CD4-positive, alpha-beta memory T cell (primary cell): ENCODE measurements at regions not wholly inside any gene's neighbourhood (a gene's known extent, or its start where the extent isn't known, plus 50 kb on each side); places are given as distances from the start of the nearest gene placed in this dataset.

Source experiments
- CTCF ChIA-PET: fragments of 350-600 bp; sonication (Branson Sonifier 250); formaldehyde crosslinking; loops from one replicate; lab custom pipeline; 2021; ENCODE audit warnings: inconsistent platforms; ENCODE audit not compliant: partially characterized antibody; lab: Charles Lee
- POLR2A ChIA-PET: fragments of 350-600 bp; sonication (Branson Sonifier 250); formaldehyde crosslinking; loops from one replicate; lab custom pipeline; 2021; ENCODE audit not compliant: partially characterized antibody; lab: Charles Lee
- DNase-seq, 5 donors: peaks; one replicate each; pipeline versions ENCODE4 v3.0.0 to v3.0.0-alpha.2; 2020 to 2022; ENCODE audit warnings: mixed read lengths in 1 of 5
- H3K27ac ChIP-seq: one replicate; pipeline ENCODE4 v1.7.0; 2013; ENCODE audit warnings: low read depth, low read length
- H3K27me3 ChIP-seq: 2 replicates; pipeline ENCODE4 v1.7.0; 2013; ENCODE audit warnings: mild to moderate bottlenecking, low read length, moderate library complexity; ENCODE audit not compliant: insufficient read depth
- H3K36me3 ChIP-seq: 2 replicates; pipeline ENCODE4 v1.7.0; 2013; ENCODE audit warnings: mild to moderate bottlenecking, low read length, moderate library complexity; ENCODE audit not compliant: insufficient read depth
- H3K4me1 ChIP-seq: 2 replicates; pipeline ENCODE4 v1.7.0; 2013; ENCODE audit warnings: mild to moderate bottlenecking, low read length, moderate library complexity; ENCODE audit not compliant: insufficient read depth
- H3K4me3 ChIP-seq, 2 donors: one replicate each; pipeline ENCODE4 v1.7.0; 2013; ENCODE audit warnings: low read length in 2 of 2, mild to moderate bottlenecking in 1 of 2
- H3K9me3 ChIP-seq, 2 donors: one replicate each; pipeline ENCODE4 v1.7.0; 2013; ENCODE audit warnings: low read length in 2 of 2, control low read depth in 1 of 2; ENCODE audit not compliant: control insufficient read depth in 1 of 2
- H3K27ac Mint-ChIP-seq, 7 donors: one replicate each; pipeline ENCODE4 v1.8.0; 2020 to 2021; ENCODE audit warnings: mixed read lengths in 7 of 7, mild to moderate bottlenecking in 6 of 7, inconsistent platforms in 3 of 7, moderate library complexity in 3 of 7
- H3K27me3 Mint-ChIP-seq, 2 donors: one replicate each; pipeline ENCODE4 v1.8.0; 2020 to 2021; ENCODE audit warnings: mixed read lengths in 2 of 2
- H3K36me3 Mint-ChIP-seq, 2 donors: one replicate each; pipeline ENCODE4 v1.8.0; 2020 to 2021; ENCODE audit warnings: mixed read lengths in 2 of 2, inconsistent platforms in 1 of 2, mild to moderate bottlenecking in 1 of 2
- H3K4me1 Mint-ChIP-seq, 4 donors: one replicate each; pipeline ENCODE4 v1.8.0; 2020 to 2021; ENCODE audit warnings: mixed read lengths in 4 of 4, mild to moderate bottlenecking in 1 of 4
- H3K4me3 Mint-ChIP-seq, 8 donors: one replicate each; pipeline ENCODE4 v1.8.0; 2020 to 2021; ENCODE audit warnings: mixed read lengths in 8 of 8, mild to moderate bottlenecking in 7 of 8, moderate library complexity in 6 of 8, inconsistent platforms in 3 of 8
- H3K9me3 Mint-ChIP-seq, 8 donors: one replicate each; pipeline ENCODE4 v1.8.0; 2020 to 2021; ENCODE audit warnings: mixed read lengths in 8 of 8, mild to moderate bottlenecking in 5 of 8, inconsistent platforms in 3 of 8, moderate library complexity in 1 of 8
- intact Hi-C: fragments of 100-400 bp; cut with micrococcal nuclease; formaldehyde crosslinking; loops from one replicate; pipeline ENCODE4 v1.15.1; 2023

- no peaks in the 10 kb centered on the region for H3K27me3 ChIP-seq
- CTCF ChIA-PET, result no interaction called here
- POLR2A ChIA-PET, result no interaction called here
Measured at GRCh38 chr10:78414380-78414779, 380.7 kb downstream of the RPS24 start.

GRCh38 chr10:78415111-78415510 lies 381.4 kb downstream of the RPS24 start:
- intact Hi-C loops, result no loop called here
- ChIA-PET POLR2A (no interaction called here), CTCF (no interaction called here)
- no peaks in the 10 kb centered on the region for H3K27me3 ChIP-seq
- H3K4me3 ChIP-seq, result no peak overlapping the region
- no peak overlapping the region for H3K27ac Mint-ChIP-seq
- DNase-seq, result no peak
- H3K9me3 ChIP-seq, result no peaks in the 10 kb centered on the region
- H3K4me1 Mint-ChIP-seq, result no peaks in the 10 kb centered on the region
- peaks cover 0 to 2% (median 0%) of the 10 kb centered on the region in 8 donors for H3K9me3 Mint-ChIP-seq
- no peak overlapping the region for H3K27ac ChIP-seq
- H3K27me3 Mint-ChIP-seq, result peaks cover 1 to 8% of the 10 kb centered on the region in 2 donors
- H3K36me3 Mint-ChIP-seq, result no peaks in the 10 kb centered on the region
- H3K4me1 ChIP-seq, result no peaks in the 10 kb centered on the region
- H3K36me3 ChIP-seq, result no peaks in the 10 kb centered on the region
- H3K4me3 Mint-ChIP-seq, result no peak overlapping the region

More at GRCh38 chr10:78414380-78414779, 380.7 kb downstream of the RPS24 start:
- peaks cover 1 to 4% of the 10 kb centered on the region in 2 donors for H3K27me3 Mint-ChIP-seq
- peaks cover 0 to 2% (median 0%) of the 10 kb centered on the region in 8 donors for H3K9me3 Mint-ChIP-seq
- no peak for DNase-seq
- Histone ChIP-seq H3K4me1 (no peaks in the 10 kb centered on the region), H3K36me3 (no peaks in the 10 kb centered on the region), H3K27ac (no peak overlapping the region), H3K4me3 (no peak overlapping the region), H3K9me3 (no peaks in the 10 kb centered on the region)
- no peak overlapping the region for H3K4me3 Mint-ChIP-seq
- intact Hi-C loops, result no loop called here
- H3K36me3 Mint-ChIP-seq, result no peaks in the 10 kb centered on the region
- H3K4me1 Mint-ChIP-seq, result no peaks in the 10 kb centered on the region
- H3K27ac Mint-ChIP-seq, result no peak overlapping the region

GRCh38 chr10:78416031-78417011 lies 382.7 kb downstream of the RPS24 start:
- H3K27me3 Mint-ChIP-seq, result peaks cover 7 to 8% of the 10 kb centered on the region in 2 donors
- intact Hi-C loops, result no loop called here
- no peak overlapping the region for H3K4me3 ChIP-seq
- DNase-seq, result no peak
- peaks cover 0 to 2% (median 0%) of the 10 kb centered on the region in 8 donors for H3K9me3 Mint-ChIP-seq
- no peaks in the 10 kb centered on the region for H3K4me1 ChIP-seq
- no peaks in the 10 kb centered on the region for H3K4me1 Mint-ChIP-seq
- H3K4me3 Mint-ChIP-seq, result no peak overlapping the region
- no peaks in the 10 kb centered on the region for H3K36me3 ChIP-seq
- H3K27me3 ChIP-seq, result no peaks in the 10 kb centered on the region
- H3K27ac Mint-ChIP-seq, result no peak overlapping the region
- no peaks in the 10 kb centered on the region for H3K36me3 Mint-ChIP-seq
- H3K27ac ChIP-seq, result no peak overlapping the region
- no peaks in the 10 kb centered on the region for H3K9me3 ChIP-seq
- ChIA-PET CTCF (interaction anchor here (1.6 kb wide), 1 partner anchor 156 kb away, joined by 3 read pairs; no protein-coding TSS in a partner anchor), POLR2A (no interaction called here)

- intact Hi-C loops, result no loop called here
- POLR2A ChIA-PET, result no interaction called here
- H3K9me3 ChIP-seq, result no peaks in the 10 kb centered on the region
- no peak overlapping the region for H3K27ac ChIP-seq
- no peaks in the 10 kb centered on the region for H3K27me3 ChIP-seq
- CTCF ChIA-PET, result interaction anchor here (0.7 to 1.6 kb wide), 2 partner anchors 44 to 157 kb away, joined by 3 read pairs; no protein-coding TSS in a partner anchor
- no peaks in the 10 kb centered on the region for H3K4me1 ChIP-seq
- H3K9me3 Mint-ChIP-seq, result peaks cover 0 to 2% (median 0%) of the 10 kb centered on the region in 8 donors
- H3K27ac Mint-ChIP-seq, result no peak overlapping the region
- no peak overlapping the region for H3K4me3 ChIP-seq
- no peak overlapping the region for H3K4me3 Mint-ChIP-seq
- H3K4me1 Mint-ChIP-seq, result no peaks in the 10 kb centered on the region
- DNase-seq, result no peak
- H3K36me3 ChIP-seq, result no peaks in the 10 kb centered on the region
- peaks cover 8% of the 10 kb centered on the region in 2 donors for H3K27me3 Mint-ChIP-seq
- no peaks in the 10 kb centered on the region for H3K36me3 Mint-ChIP-seq
Measured at GRCh38 chr10:78417425-78418370, 384.0 kb downstream of the RPS24 start.

- CTCF ChIA-PET, result no interaction called here
Measured at GRCh38 chr10:78419481-78420265, 386.0 kb downstream of the RPS24 start.

GRCh38 chr10:78420946-78421735 lies 387.5 kb downstream of the RPS24 start:
- Histone ChIP-seq H3K27me3 (no peaks in the 10 kb centered on the region), H3K4me1 (no peaks in the 10 kb centered on the region), H3K9me3 (peaks cover 0 to 3% of the 10 kb centered on the region in 2 donors), H3K36me3 (no peaks in the 10 kb centered on the region), H3K27ac (no peak overlapping the region), H3K4me3 (no peak overlapping the region)
- H3K4me3 Mint-ChIP-seq, result no peak overlapping the region
- DNase-seq, result no peak
- H3K4me1 Mint-ChIP-seq, result no peaks in the 10 kb centered on the region
- peaks cover 0 to 16% (median 8%) of the 10 kb centered on the region in 8 donors for H3K9me3 Mint-ChIP-seq
- no peaks in the 10 kb centered on the region for H3K36me3 Mint-ChIP-seq
- H3K27ac Mint-ChIP-seq, result no peak overlapping the region
- intact Hi-C loops, result no loop called here
- POLR2A ChIA-PET, result no interaction called here
- CTCF ChIA-PET, result no interaction called here
- H3K27me3 Mint-ChIP-seq, result peaks cover 10 to 12% of the 10 kb centered on the region in 2 donors

More at GRCh38 chr10:78419481-78420265, 386.0 kb downstream of the RPS24 start:
- Mint-ChIP-seq H3K27me3 (peaks cover 10 to 12% of the 10 kb centered on the region in 2 donors), H3K4me1 (no peaks in the 10 kb centered on the region), H3K27ac (no peak overlapping the region), H3K4me3 (no peak overlapping the region), H3K9me3 (peaks cover 0 to 5% (median 2%) of the 10 kb centered on the region in 8 donors), H3K36me3 (no peaks in the 10 kb centered on the region)
- H3K27me3 ChIP-seq, result no peaks in the 10 kb centered on the region
- H3K4me1 ChIP-seq, result no peaks in the 10 kb centered on the region
- H3K4me3 ChIP-seq, result no peak overlapping the region
- no peaks in the 10 kb centered on the region for H3K9me3 ChIP-seq
- no peaks in the 10 kb centered on the region for H3K36me3 ChIP-seq
- POLR2A ChIA-PET, result no interaction called here
- no peak overlapping the region for H3K27ac ChIP-seq
- DNase-seq, result no peak
- intact Hi-C loops, result no loop called here
